ENCODE measurements at regions not wholly inside any gene's neighbourhood (a gene's known extent, or its start where the extent isn't known, plus 50 kb on each side); places are given as distances from the start of the nearest gene placed in this dataset.

- H3K27me3 ChIP-seq (ENCODE audit: control insufficient read depth in 2 of 2, insufficient read depth in 2 of 2, low read length in 2 of 2) = no peaks in the 10 kb centered on the region
- no peaks in the 10 kb centered on the region for H3K4me1 ChIP-seq (replicated peaks in 1 of 2; ENCODE audit: control insufficient read depth in 2 of 2, insufficient read depth in 2 of 2, low read length in 2 of 2)
- H3K27ac ChIP-seq (ENCODE audit: extremely low read depth, low read depth, low read length) = no peak overlapping the region
- H3K9me3 ChIP-seq (replicated peaks; ENCODE audit: control insufficient read depth, insufficient read depth, low read depth, low read length) = no peaks in the 10 kb centered on the region
- no peak overlapping the region for H2AFZ ChIP-seq (ENCODE audit: low read depth, low read length)
- H3K79me2 ChIP-seq (ENCODE audit: control insufficient read depth, insufficient read depth, low read length) = no peaks in the 10 kb centered on the region
- no peaks in the 10 kb centered on the region for H3K36me3 ChIP-seq (ENCODE audit: control insufficient read depth, insufficient read depth, low read length)
- DNase-seq (ENCODE audit: extremely low read depth in 1 of 4, low spot score in 3 of 4) (no peak), ATAC-seq (no peak), FAIRE-seq (no peak)
- 0% methylated on average over 3 of the region's 3 CpGs for WGBS (ENCODE audit: insufficient coverage, low coverage, missing lambda C conversion rate)
- POLR2A ChIA-PET = no interaction called here
- no peaks in the 10 kb centered on the region for H4K20me1 ChIP-seq (replicated peaks; ENCODE audit: control insufficient read depth, insufficient read depth, low read length)
- in situ Hi-C loops (cut with MboI) (no loop called here), intact Hi-C loops (cut with micrococcal nuclease) (no loop called here)
- no peak overlapping the region for H3K9ac ChIP-seq (ENCODE audit: insufficient read depth in 1 of 2, low read depth in 2 of 2, low read length in 2 of 2)
- no peaks in the 10 kb centered on the region for H3K9me1 ChIP-seq (ENCODE audit: control insufficient read depth, insufficient read depth, low read length)
- no TSS peak for BruUV-seq (replicated peaks)
- CTCF ChIA-PET (ENCODE audit: low intra/inter-chr PET ratio) = no interaction called here
- H3K4me2 ChIP-seq (ENCODE audit: insufficient read depth, low read length) = no peak overlapping the region
- H3K4me3 ChIP-seq = no peak overlapping the region
- TF ChIP-seq ZNF134 (CRISPR knock-in tag; conservative IDR thresholded peaks at IDR 0.05) (no peak), NONO (IDR thresholded peaks at IDR 0.05; ENCODE audit: low read depth in 2 of 2, low read length in 1 of 2) (no peak), HNRNPK (IDR thresholded peaks at IDR 0.05; ENCODE audit: low read depth, low read length, poor library complexity, severe bottlenecking) (no peak), SMARCB1 (IDR thresholded peaks at IDR 0.05; ENCODE audit: insufficient read length, low read depth) (no peak), ZNF655 (CRISPR knock-in tag; IDR thresholded peaks at IDR 0.05) (no peak), ZNF830 (CRISPR knock-in tag; IDR thresholded peaks at IDR 0.05) (no peak), U2AF1 (optimal IDR thresholded peaks at IDR 0.05; ENCODE audit: low read depth, low read length) (no peak), GATAD2B (IDR thresholded peaks at IDR 0.05; ENCODE audit: borderline replicate concordance) (no peak), NEUROD1 (IDR thresholded peaks at IDR 0.05; ENCODE audit: borderline replicate concordance, low read depth, low read length, partially characterized antibody) (no peak), ZNF277 (CRISPR knock-in tag; IDR thresholded peaks at IDR 0.05; ENCODE audit: borderline replicate concordance) (no peak), ASH1L (IDR thresholded peaks at IDR 0.05; ENCODE audit: borderline replicate concordance, low read depth, partially characterized antibody) (no peak)
- TF ChIP-seq, protein P1, sequence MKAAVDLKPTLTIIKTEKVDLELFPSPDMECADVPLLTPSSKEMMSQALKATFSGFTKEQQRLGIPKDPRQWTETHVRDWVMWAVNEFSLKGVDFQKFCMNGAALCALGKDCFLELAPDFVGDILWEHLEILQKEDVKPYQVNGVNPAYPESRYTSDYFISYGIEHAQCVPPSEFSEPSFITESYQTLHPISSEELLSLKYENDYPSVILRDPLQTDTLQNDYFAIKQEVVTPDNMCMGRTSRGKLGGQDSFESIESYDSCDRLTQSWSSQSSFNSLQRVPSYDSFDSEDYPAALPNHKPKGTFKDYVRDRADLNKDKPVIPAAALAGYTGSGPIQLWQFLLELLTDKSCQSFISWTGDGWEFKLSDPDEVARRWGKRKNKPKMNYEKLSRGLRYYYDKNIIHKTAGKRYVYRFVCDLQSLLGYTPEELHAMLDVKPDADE (conservative IDR thresholded peaks at IDR 0.05; ENCODE audit: control insufficient read depth, low read depth, low read length) = no peak
- TF ChIP-seq, protein P2, sequence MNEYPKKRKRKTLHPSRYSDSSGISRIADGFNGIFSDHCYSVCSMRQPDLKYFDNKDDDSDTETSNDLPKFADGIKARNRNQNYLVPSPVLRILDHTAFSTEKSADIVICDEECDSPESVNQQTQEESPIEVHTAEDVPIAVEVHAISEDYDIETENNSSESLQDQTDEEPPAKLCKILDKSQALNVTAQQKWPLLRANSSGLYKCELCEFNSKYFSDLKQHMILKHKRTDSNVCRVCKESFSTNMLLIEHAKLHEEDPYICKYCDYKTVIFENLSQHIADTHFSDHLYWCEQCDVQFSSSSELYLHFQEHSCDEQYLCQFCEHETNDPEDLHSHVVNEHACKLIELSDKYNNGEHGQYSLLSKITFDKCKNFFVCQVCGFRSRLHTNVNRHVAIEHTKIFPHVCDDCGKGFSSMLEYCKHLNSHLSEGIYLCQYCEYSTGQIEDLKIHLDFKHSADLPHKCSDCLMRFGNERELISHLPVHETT (CRISPR knock-in tag; conservative IDR thresholded peaks at IDR 0.05 in 1 of 2, IDR thresholded peaks at IDR 0.05 in 1 of 2) = no peak
Observed at GRCh38 chr9:103757062-103757461, 337.0 kb upstream of the SMC2 start.
